IMR-90 (cell line): ENCODE measurements at regions not wholly inside any gene's neighbourhood (a gene's known extent, or its start where the extent isn't known, plus 50 kb on each side); places are given as distances from the start of the nearest gene placed in this dataset.

Source experiments
- ATAC-seq: fragments of 200-7000 bp; cut with Tn5 transposase; 2 replicates; pipeline ENCODE4 v1.9.1; 2020; ENCODE audit warnings: low read depth, mild to moderate bottlenecking, moderate library complexity
- BruUV-seq: library from RNA; stranded (reverse); fragments of 400-500 nt; replicated peaks from 2 replicates; lab custom pipeline; 2021; lab: Mats Ljungman, UMichigan
- CTCF ChIA-PET: fragments of 300-600 bp; formaldehyde crosslinking; extraction: SDS; loops from one replicate; lab custom pipeline; 2021; ENCODE audit warnings: antibody characterized with exemption; lab: Yijun Ruan, JAX
- POLR2A ChIA-PET: fragments of 300-600 bp; sonication (Branson Sonifier 250); formaldehyde crosslinking; loops from one replicate; lab custom pipeline; 2022; ENCODE audit warnings: antibody characterized with exemption; ENCODE audit not compliant: unreplicated experiment; lab: Charles Lee
- DNase-seq: peaks from one replicate; pipeline ENCODE4 v3.0.0; 2013
- H2AFZ ChIP-seq: replicated peaks from 2 replicates; pipeline ENCODE3; 2013; ENCODE audit warnings: low read length, mild to moderate bottlenecking; ENCODE audit not compliant: poor library complexity
- H2AK5ac ChIP-seq: 2 replicates; pipeline ENCODE4 v1.6.1; 2013; ENCODE audit warnings: low read depth, low read length, inconsistent platforms
- H2AK9ac ChIP-seq: replicated peaks from 2 replicates; pipeline ENCODE3; 2013; ENCODE audit warnings: mild to moderate bottlenecking, low read depth, low read length, moderate library complexity; ENCODE audit not compliant: poor library complexity
- H2BK120ac ChIP-seq: 2 replicates; pipeline ENCODE4 v1.6.1; 2013; ENCODE audit warnings: low read depth, low read length, inconsistent platforms
- H2BK15ac ChIP-seq: 3 replicates; pipeline ENCODE4 v1.6.1; 2013; ENCODE audit warnings: low read depth, low read length, inconsistent platforms
- H2BK20ac ChIP-seq: 2 replicates; pipeline ENCODE4 v1.6.1; 2013; ENCODE audit warnings: low read depth, mild to moderate bottlenecking, inconsistent platforms, low read length, moderate library complexity
- H2BK5ac ChIP-seq: 2 replicates; pipeline ENCODE4 v1.6.1; 2013; ENCODE audit warnings: mild to moderate bottlenecking, low read depth, low read length, inconsistent platforms; ENCODE audit not compliant: poor library complexity, severe bottlenecking
- H3K14ac ChIP-seq: replicated peaks from 2 replicates; pipeline ENCODE4 v1.6.1; 2013; ENCODE audit warnings: low read depth, low read length, inconsistent platforms
- H3K18ac ChIP-seq: 2 replicates; pipeline ENCODE4 v1.6.1; 2013; ENCODE audit warnings: low read depth, low read length, control low read depth
- H3K23ac ChIP-seq: 2 replicates; pipeline ENCODE4 v1.6.1; 2013; ENCODE audit warnings: low read depth, low read length, inconsistent platforms
- H3K27ac ChIP-seq: 2 replicates; pipeline ENCODE4 v1.5.1; 2013; ENCODE audit warnings: mild to moderate bottlenecking, control low read depth, low read length; ENCODE audit not compliant: insufficient read depth
- H3K27me3 ChIP-seq: 2 replicates; pipeline ENCODE4 v1.6.1; 2013; ENCODE audit warnings: low read length; ENCODE audit not compliant: control insufficient read depth, insufficient read depth
- H3K36me3 ChIP-seq: 2 replicates; pipeline ENCODE4 v1.6.1; 2013; ENCODE audit warnings: low read length, mixed read lengths; ENCODE audit not compliant: control insufficient read depth, insufficient read depth
- H3K4ac ChIP-seq: 2 replicates; pipeline ENCODE4 v1.6.1; 2013; ENCODE audit warnings: low read depth, low read length, inconsistent platforms
- H3K4me1 ChIP-seq: 2 replicates; pipeline ENCODE4 v1.6.1; 2013; ENCODE audit warnings: low read length, mixed read lengths; ENCODE audit not compliant: control insufficient read depth, insufficient read depth
- H3K4me2 ChIP-seq: 2 replicates; pipeline ENCODE4 v1.6.1; 2013; ENCODE audit warnings: low read depth, mild to moderate bottlenecking, control low read depth, low read length, moderate library complexity
- H3K4me3 ChIP-seq: 2 replicates; pipeline ENCODE4 v1.5.1; 2013; ENCODE audit warnings: low read depth, mild to moderate bottlenecking, control low read depth, low read length, moderate library complexity; ENCODE audit not compliant: insufficient read depth
- H3K56ac ChIP-seq: 2 replicates; pipeline ENCODE4 v1.6.1; 2013; ENCODE audit warnings: low read length, inconsistent platforms; ENCODE audit not compliant: insufficient read depth; ENCODE audit errors: extremely low read depth
- H3K79me1 ChIP-seq, 2 experiments: 2 replicates each; pipeline ENCODE4 v1.6.1; 2013; ENCODE audit warnings: low read length in 2 of 2, inconsistent platforms in 1 of 2, low read depth in 1 of 2
- H3K9ac ChIP-seq: 2 replicates; pipeline ENCODE4 v1.6.1; 2013; ENCODE audit warnings: low read depth, low read length, control low read depth
- H3K9me1 ChIP-seq: 2 replicates; pipeline ENCODE4 v1.6.1; 2013; ENCODE audit warnings: low read length, inconsistent platforms; ENCODE audit not compliant: insufficient read depth
- H3K9me3 ChIP-seq: 2 replicates; pipeline ENCODE4 v1.6.1; 2013; ENCODE audit warnings: low read length; ENCODE audit not compliant: control insufficient read depth, insufficient read depth
- H4K20me1 ChIP-seq: 2 replicates; pipeline ENCODE4 v1.6.1; 2013; ENCODE audit warnings: low read length, inconsistent platforms; ENCODE audit not compliant: insufficient read depth
- H4K5ac ChIP-seq: 2 replicates; pipeline ENCODE4 v1.6.1; 2013; ENCODE audit warnings: mild to moderate bottlenecking, low read depth, low read length, control low read depth
- H4K8ac ChIP-seq, 2 experiments: 2 replicates each; pipeline ENCODE4 v1.6.1; 2013; ENCODE audit warnings: low read depth in 2 of 2, low read length in 2 of 2, control low read depth in 1 of 2, inconsistent platforms in 1 of 2
- H4K91ac ChIP-seq: 2 replicates; pipeline ENCODE4 v1.6.1; 2013; ENCODE audit warnings: low read depth, low read length, inconsistent platforms; ENCODE audit not compliant: insufficient read depth
- BHLHE40 ChIP-seq: fragments of 150-350 bp; IDR thresholded peaks from 2 replicates; pipeline ENCODE4 v1.6.1; 2016; ENCODE audit warnings: mild to moderate bottlenecking, low read depth, low read length
- CEBPB ChIP-seq: IDR thresholded peaks from 2 replicates; pipeline ENCODE4 v1.6.1; 2012; ENCODE audit warnings: low read depth, low read length, improper control_type of control experiment
- CHD1 ChIP-seq: IDR thresholded peaks from 2 replicates; pipeline ENCODE4 v1.6.1; 2012; ENCODE audit warnings: low read depth, low read length, improper control_type of control experiment
- ELK1 ChIP-seq: fragments of 150-350 bp; IDR thresholded peaks from 2 replicates; pipeline ENCODE4 v1.6.1; 2016; ENCODE audit warnings: low read depth, mild to moderate bottlenecking, low read length, moderate library complexity, borderline replicate concordance
- FOS ChIP-seq: fragments of 150-350 bp; IDR thresholded peaks from 2 replicates; pipeline ENCODE4 v1.6.1; 2016; ENCODE audit warnings: low read depth, low read length
- MAFK ChIP-seq: IDR thresholded peaks from 2 replicates; pipeline ENCODE4 v1.6.1; 2012; ENCODE audit warnings: low read depth, low read length, improper control_type of control experiment
- MAZ ChIP-seq: IDR thresholded peaks from 2 replicates; pipeline ENCODE4 v1.6.1; 2012; ENCODE audit warnings: low read depth, mild to moderate bottlenecking, low read length, improper control_type of control experiment, moderate library complexity, borderline replicate concordance
- NFE2L2 ChIP-seq: fragments of 150-350 bp; IDR thresholded peaks from 2 replicates; pipeline ENCODE4 v1.6.1; 2016; ENCODE audit warnings: low read depth, mild to moderate bottlenecking, low read length
- POLR2A ChIP-seq: IDR thresholded peaks from 2 replicates; pipeline ENCODE4 v1.6.1; 2012; ENCODE audit warnings: mild to moderate bottlenecking, low read depth, low read length
- SMC3 ChIP-seq: fragments of 150-350 bp; IDR thresholded peaks from 2 replicates; pipeline ENCODE4 v1.6.1; 2016; ENCODE audit warnings: low read depth, mild to moderate bottlenecking, antibody characterized with exemption, low read length, moderate library complexity
- WGBS, 2 experiments: methylation state at CpG; one replicate each; pipeline versions ENCODE4 v1.1.5 to v1.1.7; 2013; ENCODE audit warnings: missing lambda C conversion rate in 2 of 2; ENCODE audit not compliant: insufficient read length in 1 of 2; ENCODE audit errors: extremely low coverage in 2 of 2; 5-methylcytosine and 5-hydroxymethylcytosine counted together
- dilution Hi-C: fragments of 300-500 bp; cut with HindIII; formaldehyde crosslinking; loops from one replicate; pipeline ENCODE4 v1.14.3; 2018; ENCODE audit warnings: low sequenced_read_pairs; ENCODE audit not compliant: unreplicated experiment
- in situ Hi-C: fragments of 300-500 bp; cut with MboI; formaldehyde crosslinking; loops from 3 replicates; pipeline ENCODE4 v1.14.3; 2019; ENCODE audit warnings: low sequenced_read_pairs, inconsistent platforms, mixed read lengths
- intact Hi-C: fragments of 100-400 bp; cut with micrococcal nuclease; formaldehyde crosslinking; loops from 2 replicates; pipeline ENCODE4 v1.10.0; 2022

GRCh38 chr2:84052043-84052442, 407.0 kb downstream of the SUCLG1 start:
- Histone ChIP-seq H3K79me1 (no peaks in the 10 kb centered on the region), H2AFZ (no peak overlapping the region), H2BK15ac (no peak overlapping the region), H3K4ac (no peak overlapping the region), H3K9ac (no peak overlapping the region), H3K27ac (no peak overlapping the region), H4K5ac (no peak overlapping the region), H3K4me3 (no peak overlapping the region), H2BK20ac (no peak overlapping the region), H3K9me3 (no peaks in the 10 kb centered on the region), H3K9me1 (no peaks in the 10 kb centered on the region), H2AK9ac (no peak overlapping the region), H3K4me1 (no peaks in the 10 kb centered on the region), H2BK5ac (no peak overlapping the region), H3K4me2 (no peak overlapping the region), H4K20me1 (no peaks in the 10 kb centered on the region), H3K23ac (no peak overlapping the region), H2AK5ac (no peak overlapping the region), H3K56ac (no peak overlapping the region), H3K27me3 (no peaks in the 10 kb centered on the region), H3K14ac (no peak overlapping the region), H3K18ac (no peak overlapping the region), H2BK120ac (no peak overlapping the region), H3K36me3 (no peaks in the 10 kb centered on the region), H4K91ac (no peak overlapping the region), H4K8ac (no peak overlapping the region)
- POLR2A ChIA-PET, result no interaction called here
- whole genome bisulfite sequencing, 2 experiments, result no CpG with 5 or more reads among the region's 2 CpGs
- DNase-seq (no peak), ATAC-seq (no peak)
- CTCF ChIA-PET, result no interaction called here
- no TSS peak for BruUV-seq
- in situ Hi-C loops (no loop called here), dilution Hi-C loops (no loop called here), intact Hi-C loops (no loop called here)
- TF ChIP-seq BHLHE40 (no peak), CHD1 (no peak), POLR2A (no peak), MAZ (no peak), CEBPB (no peak), ELK1 (no peak), MAFK (no peak), FOS (no peak), NFE2L2 (no peak), SMC3 (no peak)
